ENCODE measurements at regions not wholly inside any gene's neighbourhood (a gene's known extent, or its start where the extent isn't known, plus 50 kb on each side); places are given as distances from the start of the nearest gene placed in this dataset.

DNA sequence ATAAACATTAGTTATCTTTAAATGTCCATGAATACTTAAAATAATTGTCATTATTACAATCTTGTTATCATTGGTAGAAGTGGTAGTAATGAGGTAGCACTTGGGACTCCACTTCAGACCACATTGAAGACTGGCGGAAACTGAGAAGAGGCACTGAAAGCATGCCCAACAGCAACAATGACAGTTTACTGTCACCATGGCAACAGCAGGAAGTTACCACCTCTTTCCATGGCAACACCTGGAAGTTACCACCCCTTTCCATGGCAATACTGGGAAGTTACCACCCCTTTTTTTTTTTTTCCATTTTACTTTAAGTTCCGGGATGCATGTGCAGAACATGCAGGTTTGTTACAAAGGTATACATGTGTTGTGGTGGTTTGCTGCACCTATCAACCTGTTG, 494.9 kb upstream of the RBFOX1 start:
- Histone ChIP-seq H3K9ac (ENCODE audit: low read length in 2 of 2) (no peak overlapping the region), H3K4me1 (ENCODE audit: control insufficient read depth, insufficient read depth, low read length) (no peaks in the 10 kb centered on the region)

DNA sequence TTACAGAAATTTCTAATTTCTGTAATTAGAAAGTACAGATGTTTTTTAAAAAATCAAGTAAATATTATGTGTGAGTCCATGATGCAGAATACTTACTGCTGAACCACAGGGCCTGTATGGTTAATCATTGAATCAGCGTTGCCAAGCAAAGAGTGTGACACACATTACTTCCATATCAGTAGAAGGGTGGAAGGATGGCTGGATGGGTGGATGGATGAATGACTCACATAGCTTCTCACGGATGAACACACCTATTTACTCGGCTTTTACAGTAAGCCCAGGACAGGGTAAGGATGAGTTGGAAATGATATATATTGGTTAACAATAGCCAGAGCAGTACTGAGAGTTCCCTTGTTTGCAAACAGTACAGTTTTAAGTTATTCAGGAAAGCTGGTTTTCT, 495.9 kb upstream of the RBFOX1 start:
- H3K27me3 ChIP-seq (ENCODE audit: control insufficient read depth in 1 of 2, insufficient read depth in 2 of 2, low read length in 2 of 2): no peaks in the 10 kb centered on the region
- H3K36me3 ChIP-seq (ENCODE audit: control insufficient read depth in 2 of 2, insufficient read depth in 2 of 2, low read length in 2 of 2): no peaks in the 10 kb centered on the region
- H3K4me3 ChIP-seq (ENCODE audit: low read length in 2 of 2): no peak overlapping the region
- no peak overlapping the region for H3K9ac ChIP-seq (ENCODE audit: low read length in 2 of 2)
- H3K9me3 ChIP-seq (ENCODE audit: control insufficient read depth in 2 of 2, low read length in 2 of 2): peaks cover 0 to 7% of the 10 kb centered on the region in 2 donors
- no peak overlapping the region for H3K27ac ChIP-seq (ENCODE audit: low read length)
- H3K4me1 ChIP-seq (ENCODE audit: control insufficient read depth, insufficient read depth, low read length): no peaks in the 10 kb centered on the region

More for the DNA sequence above, 494.9 kb upstream of the RBFOX1 start:
- Histone ChIP-seq H3K27ac (ENCODE audit: low read length) (no peak overlapping the region), H3K4me3 (ENCODE audit: low read length in 2 of 2) (no peak overlapping the region), H3K36me3 (ENCODE audit: control insufficient read depth in 2 of 2, insufficient read depth in 2 of 2, low read length in 2 of 2) (no peaks in the 10 kb centered on the region), H3K27me3 (ENCODE audit: control insufficient read depth in 1 of 2, insufficient read depth in 2 of 2, low read length in 2 of 2) (no peaks in the 10 kb centered on the region), H3K9me3 (ENCODE audit: control insufficient read depth in 2 of 2, low read length in 2 of 2) (peaks cover 0 to 7% of the 10 kb centered on the region in 2 donors)

DNA sequence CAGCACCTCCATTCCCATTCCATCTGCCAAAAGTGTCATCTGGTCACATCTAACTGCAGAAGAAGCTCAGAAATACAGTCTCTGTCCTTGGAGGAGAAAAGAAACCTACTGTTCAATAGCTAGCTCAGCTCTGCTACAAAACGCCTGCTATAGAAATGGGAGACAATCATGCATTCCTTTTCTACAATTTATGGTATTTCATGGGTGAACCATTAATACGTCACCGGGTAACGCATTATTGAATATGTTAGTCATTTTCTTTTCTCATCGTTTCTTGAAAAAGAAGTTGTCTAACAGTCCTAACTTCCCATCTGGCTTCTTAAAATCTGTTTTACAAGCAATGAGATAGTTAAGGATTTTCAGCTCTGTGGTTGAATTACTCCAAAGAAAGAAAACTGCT, 496.7 kb upstream of the RBFOX1 start:
- no peaks in the 10 kb centered on the region for H3K27me3 ChIP-seq (ENCODE audit: control insufficient read depth in 1 of 2, insufficient read depth in 2 of 2, low read length in 2 of 2)
- peaks cover 0 to 7% of the 10 kb centered on the region in 2 donors for H3K9me3 ChIP-seq (ENCODE audit: control insufficient read depth in 2 of 2, low read length in 2 of 2)
- no peak overlapping the region for H3K4me3 ChIP-seq (ENCODE audit: low read length in 2 of 2)
- no peak overlapping the region for H3K9ac ChIP-seq (ENCODE audit: low read length in 2 of 2)
- H3K4me1 ChIP-seq (ENCODE audit: control insufficient read depth, insufficient read depth, low read length): no peaks in the 10 kb centered on the region
- H3K36me3 ChIP-seq (ENCODE audit: control insufficient read depth in 2 of 2, insufficient read depth in 2 of 2, low read length in 2 of 2): no peaks in the 10 kb centered on the region
- H3K27ac ChIP-seq (ENCODE audit: low read length): no peak overlapping the region

DNA sequence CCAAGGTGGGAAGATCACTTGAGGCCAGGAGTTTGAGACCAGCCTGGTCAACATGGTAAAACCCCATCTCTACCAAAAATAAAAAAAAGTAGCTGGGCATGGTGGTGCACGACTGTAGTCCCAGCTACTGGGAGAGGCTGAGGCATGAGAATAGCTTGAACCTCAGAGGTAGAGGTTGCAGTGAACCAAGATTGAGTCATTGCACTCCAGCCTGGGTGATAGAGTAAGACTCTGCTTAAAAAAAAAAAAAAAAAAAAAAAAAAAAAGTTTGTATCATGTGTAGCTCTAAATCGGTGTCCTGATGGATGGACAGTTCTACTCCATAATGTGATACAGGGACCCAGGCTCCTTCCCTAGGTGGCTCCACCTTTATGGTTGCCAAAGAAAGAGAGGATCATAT, 497.1 kb upstream of the RBFOX1 start:
- Histone ChIP-seq H3K4me1 (ENCODE audit: control insufficient read depth, insufficient read depth, low read length) (no peaks in the 10 kb centered on the region), H3K27me3 (ENCODE audit: control insufficient read depth in 1 of 2, insufficient read depth in 2 of 2, low read length in 2 of 2) (no peaks in the 10 kb centered on the region), H3K9me3 (ENCODE audit: control insufficient read depth in 2 of 2, low read length in 2 of 2) (peaks cover 0 to 7% of the 10 kb centered on the region in 2 donors), H3K4me3 (ENCODE audit: low read length in 2 of 2) (no peak overlapping the region), H3K9ac (ENCODE audit: low read length in 2 of 2) (no peak overlapping the region), H3K27ac (ENCODE audit: low read length) (no peak overlapping the region), H3K36me3 (ENCODE audit: control insufficient read depth in 2 of 2, insufficient read depth in 2 of 2, low read length in 2 of 2) (no peaks in the 10 kb centered on the region)

DNA sequence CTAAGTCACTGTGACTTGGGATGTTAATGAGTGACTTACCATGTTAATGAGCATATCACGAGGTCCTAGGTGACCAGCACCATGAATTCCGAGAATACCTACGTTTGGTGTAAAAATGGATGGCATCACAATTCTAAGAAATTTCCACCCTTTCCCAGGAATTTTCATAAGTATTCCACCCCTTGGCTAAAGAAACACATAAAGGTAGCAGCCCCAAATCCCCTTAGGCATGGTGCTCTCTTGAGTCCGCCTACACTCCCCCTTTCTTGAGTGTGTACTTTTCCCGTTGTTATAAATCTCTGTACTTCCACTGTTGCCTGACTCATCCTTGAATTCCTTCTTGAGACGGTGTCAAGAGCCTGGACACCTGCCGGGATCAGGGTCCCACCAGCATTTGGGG, 504.0 kb upstream of the RBFOX1 start:
- Histone ChIP-seq H3K27ac (ENCODE audit: low read length) (no peak overlapping the region), H3K36me3 (ENCODE audit: control insufficient read depth in 2 of 2, insufficient read depth in 2 of 2, low read length in 2 of 2) (no peaks in the 10 kb centered on the region), H3K4me1 (ENCODE audit: control insufficient read depth, insufficient read depth, low read length) (no peaks in the 10 kb centered on the region), H3K9me3 (ENCODE audit: control insufficient read depth in 2 of 2, low read length in 2 of 2) (peaks cover 0 to 4% of the 10 kb centered on the region in 2 donors), H3K4me3 (ENCODE audit: low read length in 2 of 2) (no peak overlapping the region), H3K27me3 (ENCODE audit: control insufficient read depth in 1 of 2, insufficient read depth in 2 of 2, low read length in 2 of 2) (no peaks in the 10 kb centered on the region), H3K9ac (ENCODE audit: low read length in 2 of 2) (no peak overlapping the region)

DNA sequence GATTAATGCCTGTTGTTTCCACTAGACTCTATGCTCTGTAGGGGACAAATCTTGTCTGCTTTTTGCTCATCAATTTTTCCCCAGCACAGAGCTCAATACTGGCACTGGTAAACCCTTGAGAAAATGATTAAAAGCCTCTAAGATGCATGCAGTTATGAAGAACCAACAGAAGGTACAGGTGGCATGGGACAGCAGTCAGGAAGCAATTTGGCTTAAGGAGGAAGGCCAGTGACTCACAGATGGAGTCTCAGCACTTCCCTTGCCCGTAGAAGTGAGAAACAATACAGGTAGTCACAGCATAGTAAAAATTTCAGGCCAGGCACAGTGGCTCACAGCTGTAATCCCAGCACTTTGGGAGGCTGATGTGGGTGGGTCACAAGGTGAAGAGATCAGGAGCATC, 504.7 kb upstream of the RBFOX1 start:
- Histone ChIP-seq H3K4me3 (ENCODE audit: low read length in 2 of 2) (no peak overlapping the region), H3K4me1 (ENCODE audit: control insufficient read depth, insufficient read depth, low read length) (no peaks in the 10 kb centered on the region), H3K27me3 (ENCODE audit: control insufficient read depth in 1 of 2, insufficient read depth in 2 of 2, low read length in 2 of 2) (no peaks in the 10 kb centered on the region), H3K27ac (ENCODE audit: low read length) (no peak overlapping the region), H3K9me3 (ENCODE audit: control insufficient read depth in 2 of 2, low read length in 2 of 2) (peaks cover 0 to 4% of the 10 kb centered on the region in 2 donors), H3K9ac (ENCODE audit: low read length in 2 of 2) (no peak overlapping the region), H3K36me3 (ENCODE audit: control insufficient read depth in 2 of 2, insufficient read depth in 2 of 2, low read length in 2 of 2) (no peaks in the 10 kb centered on the region)

DNA sequence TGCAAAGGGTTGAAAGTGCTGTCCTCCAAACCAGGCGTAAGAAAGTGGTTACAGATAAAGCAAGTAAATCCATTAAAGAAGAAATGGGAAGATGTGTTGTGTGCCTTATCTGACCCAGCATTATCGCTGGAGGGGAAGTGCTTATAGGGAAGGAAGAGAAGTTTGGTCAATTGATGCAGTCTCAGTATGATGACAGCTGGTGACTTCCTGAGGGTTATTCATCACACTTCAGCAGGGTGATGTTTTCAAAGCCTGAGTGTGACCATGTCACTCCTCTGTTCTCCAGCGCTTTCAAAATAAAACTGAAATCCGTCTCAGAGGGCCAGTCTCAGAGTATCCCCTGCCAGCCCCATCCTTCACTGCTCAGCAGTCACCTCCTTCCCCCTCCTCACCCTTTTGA, 505.4 kb upstream of the RBFOX1 start:
- Histone ChIP-seq H3K4me3 (ENCODE audit: low read length in 2 of 2) (no peak overlapping the region), H3K36me3 (ENCODE audit: control insufficient read depth in 2 of 2, insufficient read depth in 2 of 2, low read length in 2 of 2) (no peaks in the 10 kb centered on the region), H3K9ac (ENCODE audit: low read length in 2 of 2) (no peak overlapping the region), H3K9me3 (ENCODE audit: control insufficient read depth in 2 of 2, low read length in 2 of 2) (peaks cover 0 to 4% of the 10 kb centered on the region in 2 donors), H3K4me1 (ENCODE audit: control insufficient read depth, insufficient read depth, low read length) (no peaks in the 10 kb centered on the region), H3K27me3 (ENCODE audit: control insufficient read depth in 1 of 2, insufficient read depth in 2 of 2, low read length in 2 of 2) (no peaks in the 10 kb centered on the region), H3K27ac (ENCODE audit: low read length) (no peak overlapping the region)

DNA sequence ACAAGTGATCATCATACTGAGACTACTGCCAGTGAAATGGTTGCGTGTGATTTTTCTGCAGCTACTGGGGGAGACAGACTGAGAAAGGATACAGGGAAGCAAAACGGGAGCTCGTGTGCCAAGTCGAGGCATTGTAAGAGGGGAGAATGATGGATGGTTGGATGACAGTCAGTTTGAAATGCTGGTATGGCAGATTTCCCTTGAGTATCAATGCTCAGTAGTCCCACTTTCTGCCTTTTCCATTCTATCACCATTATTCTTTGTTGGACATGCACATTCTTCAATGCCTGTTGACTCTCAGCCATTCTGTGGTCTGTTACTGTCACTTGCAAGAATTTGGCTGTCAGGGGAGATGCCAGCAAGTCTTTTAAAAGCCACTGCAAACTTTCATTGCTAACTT, 510.6 kb upstream of the RBFOX1 start:
- Histone ChIP-seq H3K9ac (ENCODE audit: low read length in 2 of 2) (no peak overlapping the region), H3K4me3 (ENCODE audit: low read length in 2 of 2) (no peak overlapping the region), H3K36me3 (ENCODE audit: control insufficient read depth in 2 of 2, insufficient read depth in 2 of 2, low read length in 2 of 2) (no peaks in the 10 kb centered on the region), H3K27me3 (ENCODE audit: control insufficient read depth in 1 of 2, insufficient read depth in 2 of 2, low read length in 2 of 2) (no peaks in the 10 kb centered on the region), H3K27ac (ENCODE audit: low read length) (no peak overlapping the region), H3K4me1 (ENCODE audit: control insufficient read depth, insufficient read depth, low read length) (no peaks in the 10 kb centered on the region), H3K9me3 (ENCODE audit: control insufficient read depth in 2 of 2, low read length in 2 of 2) (peaks cover 0 to 4% of the 10 kb centered on the region in 2 donors)

DNA sequence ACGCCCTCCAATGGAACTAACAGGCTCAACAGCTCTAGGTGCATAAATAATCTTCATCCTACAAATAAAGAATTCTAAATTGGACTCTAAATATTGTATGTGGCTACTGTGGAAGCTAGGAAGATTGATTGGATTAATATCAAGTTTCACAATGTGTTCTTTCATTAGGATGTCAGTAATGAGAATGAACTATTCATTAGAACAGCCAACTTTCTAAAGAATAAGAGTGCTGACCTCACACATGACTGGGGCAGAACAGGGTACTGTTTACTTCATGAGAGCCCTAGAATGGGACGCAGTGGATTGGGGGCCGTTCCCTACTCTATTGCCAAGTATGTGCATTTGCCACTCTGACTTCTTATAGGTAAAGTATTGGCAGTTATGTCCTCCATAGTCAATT, 528.2 kb upstream of the RBFOX1 start:
- Histone ChIP-seq H3K9ac (ENCODE audit: low read length in 2 of 2) (no peak overlapping the region), H3K27me3 (ENCODE audit: control insufficient read depth in 1 of 2, insufficient read depth in 2 of 2, low read length in 2 of 2) (no peaks in the 10 kb centered on the region), H3K4me3 (ENCODE audit: low read length in 2 of 2) (no peak overlapping the region), H3K9me3 (ENCODE audit: control insufficient read depth in 2 of 2, low read length in 2 of 2) (peaks cover 0 to 2% of the 10 kb centered on the region in 2 donors), H3K4me1 (ENCODE audit: control insufficient read depth, insufficient read depth, low read length) (no peaks in the 10 kb centered on the region), H3K36me3 (ENCODE audit: control insufficient read depth in 2 of 2, insufficient read depth in 2 of 2, low read length in 2 of 2) (no peaks in the 10 kb centered on the region), H3K27ac (ENCODE audit: low read length) (no peak overlapping the region)

DNA sequence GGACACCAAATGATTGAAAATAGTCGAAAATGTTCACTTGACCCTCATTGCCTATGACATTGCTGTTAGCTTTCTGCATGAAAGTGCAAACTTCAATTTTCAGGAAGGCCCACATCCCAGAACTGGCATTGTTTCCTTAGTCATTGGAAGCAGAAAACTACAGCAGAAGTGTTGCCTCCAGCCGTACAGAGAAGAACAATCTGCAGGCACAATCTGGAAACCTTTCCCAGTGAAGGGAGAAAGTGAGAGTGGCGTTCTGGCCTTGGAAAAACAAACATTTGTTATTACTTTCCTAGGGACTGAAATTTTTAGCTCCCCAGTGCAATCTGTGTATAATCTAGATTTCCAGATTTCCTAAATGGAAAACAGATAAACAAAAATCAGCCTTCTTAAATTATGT, 529.5 kb upstream of the RBFOX1 start:
- Histone ChIP-seq H3K9me3 (ENCODE audit: control insufficient read depth in 2 of 2, low read length in 2 of 2) (peaks cover 0 to 2% of the 10 kb centered on the region in 2 donors), H3K27me3 (ENCODE audit: control insufficient read depth in 1 of 2, insufficient read depth in 2 of 2, low read length in 2 of 2) (no peaks in the 10 kb centered on the region), H3K36me3 (ENCODE audit: control insufficient read depth in 2 of 2, insufficient read depth in 2 of 2, low read length in 2 of 2) (no peaks in the 10 kb centered on the region), H3K27ac (ENCODE audit: low read length) (no peak overlapping the region), H3K4me1 (ENCODE audit: control insufficient read depth, insufficient read depth, low read length) (no peaks in the 10 kb centered on the region), H3K9ac (ENCODE audit: low read length in 2 of 2) (no peak overlapping the region), H3K4me3 (ENCODE audit: low read length in 2 of 2) (no peak overlapping the region)

DNA sequence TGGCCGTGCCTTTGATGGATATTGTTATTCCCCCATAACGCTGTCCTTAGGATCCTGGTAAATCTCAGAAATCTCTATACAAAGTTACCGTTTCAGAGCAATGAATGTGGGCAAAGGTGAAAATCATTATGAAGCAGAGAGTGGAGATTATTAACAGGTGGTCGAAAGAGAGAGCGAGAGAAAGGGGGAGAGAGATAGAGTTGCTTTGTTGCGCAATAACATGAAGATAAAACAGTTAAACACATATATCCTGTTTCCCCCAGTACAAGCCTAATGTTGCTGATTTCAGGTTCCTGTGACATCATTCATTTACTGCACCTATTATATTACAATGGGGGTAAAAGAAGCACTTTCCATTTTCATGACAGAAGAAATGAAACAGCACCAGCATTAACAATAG, 535.4 kb upstream of the RBFOX1 start:
- Histone ChIP-seq H3K9me3 (ENCODE audit: control insufficient read depth in 2 of 2, low read length in 2 of 2) (no peaks in the 10 kb centered on the region), H3K4me3 (ENCODE audit: low read length in 2 of 2) (no peak overlapping the region), H3K9ac (ENCODE audit: low read length in 2 of 2) (no peak overlapping the region), H3K4me1 (ENCODE audit: control insufficient read depth, insufficient read depth, low read length) (no peaks in the 10 kb centered on the region), H3K36me3 (ENCODE audit: control insufficient read depth in 2 of 2, insufficient read depth in 2 of 2, low read length in 2 of 2) (no peaks in the 10 kb centered on the region), H3K27ac (ENCODE audit: low read length) (no peak overlapping the region), H3K27me3 (ENCODE audit: control insufficient read depth in 1 of 2, insufficient read depth in 2 of 2, low read length in 2 of 2) (no peaks in the 10 kb centered on the region)
